PC-9 (cell line): ENCODE measurements at regions not wholly inside any gene's neighbourhood (a gene's known extent, or its start where the extent isn't known, plus 50 kb on each side); places are given as distances from the start of the nearest gene placed in this dataset.

Experiments used
- BruUV-seq: library from RNA; stranded (reverse); fragments of 400-500 nt; replicated peaks from 2 replicates; lab custom pipeline; 2021; lab: Mats Ljungman, UMichigan
- CTCF ChIA-PET: fragments of 300-600 bp; sonication (Branson Sonifier 250); formaldehyde crosslinking; loops from one replicate; lab custom pipeline; 2022; ENCODE audit warnings: antibody characterized with exemption; lab: Charles Lee
- POLR2A ChIA-PET: fragments of 300-600 bp; sonication (Branson Sonifier 250); formaldehyde crosslinking; loops from one replicate; lab custom pipeline; 2022; ENCODE audit warnings: antibody characterized with exemption; ENCODE audit not compliant: unreplicated experiment; lab: Charles Lee
- DNase-seq, 2 experiments: peaks; one replicate each; pipeline versions ENCODE4 v3.0.0 to v3.0.0-alpha.2; 2015 to 2022; ENCODE audit warnings: mixed read lengths in 1 of 2
- H2AFZ ChIP-seq: fragments of 200-600 bp; sonication (generic); 2 replicates; pipeline ENCODE4 v1.8.1; 2017; ENCODE audit warnings: antibody characterized with exemption
- H3F3A ChIP-seq: fragments of 200-600 bp; sonication (generic); 2 replicates; pipeline ENCODE4 v1.8.1; 2017; ENCODE audit warnings: antibody characterized with exemption, mild to moderate bottlenecking, low read depth; ENCODE audit not compliant: insufficient read depth
- H3K27ac ChIP-seq: fragments of 200-600 bp; sonication (generic); 2 replicates; pipeline ENCODE4 v1.6.1; 2016; ENCODE audit warnings: mixed run types
- H3K27me3 ChIP-seq: fragments of 200-600 bp; sonication (generic); 2 replicates; pipeline ENCODE4 v1.6.1; 2016; ENCODE audit warnings: low read depth, mixed run types; ENCODE audit not compliant: insufficient read depth
- H3K36me3 ChIP-seq: fragments of 200-600 bp; sonication (generic); 2 replicates; pipeline ENCODE4 v1.6.1; 2016; ENCODE audit warnings: low read depth, mixed run types
- H3K4me1 ChIP-seq: fragments of 200-600 bp; sonication (generic); replicated peaks from 2 replicates; pipeline ENCODE4 v1.6.1; 2016; ENCODE audit warnings: mixed run types; ENCODE audit not compliant: insufficient read depth
- H3K4me2 ChIP-seq: fragments of 200-600 bp; sonication (generic); 2 replicates; pipeline ENCODE4 v1.6.1; 2017; ENCODE audit warnings: mixed run types
- H3K4me3 ChIP-seq: fragments of 200-600 bp; sonication (generic); 2 replicates; pipeline ENCODE4 v1.6.1; 2016; ENCODE audit warnings: mixed run types
- H3K79me2 ChIP-seq: fragments of 200-600 bp; sonication (generic); 2 replicates; pipeline ENCODE4 v1.6.1; 2017; ENCODE audit warnings: low read depth, mixed run types
- H3K9me2 ChIP-seq: fragments of 200-600 bp; sonication (generic); 2 replicates; pipeline ENCODE4 v1.8.1; 2017; ENCODE audit warnings: mild to moderate bottlenecking; ENCODE audit not compliant: insufficient read depth
- H3K9me3 ChIP-seq: fragments of 200-600 bp; sonication (generic); 2 replicates; pipeline ENCODE4 v1.8.1; 2016; ENCODE audit warnings: low read depth; ENCODE audit not compliant: insufficient read depth
- H4K20me1 ChIP-seq: fragments of 200-600 bp; sonication (generic); 2 replicates; pipeline ENCODE4 v1.8.1; 2017; ENCODE audit not compliant: insufficient read depth
- CTCF ChIP-seq: fragments of 200-600 bp; sonication (generic); conservative IDR thresholded peaks from 2 replicates; pipeline ENCODE4 v1.6.1; 2017; ENCODE audit warnings: mixed run types, antibody characterized with exemption, mild to moderate bottlenecking, moderate library complexity
- EZH2 ChIP-seq: fragments of 200-600 bp; sonication (generic); IDR thresholded peaks from 2 replicates; pipeline ENCODE4 v1.8.0; 2017; ENCODE audit warnings: antibody characterized with exemption, low read depth
- intact Hi-C: fragments of 100-400 bp; cut with micrococcal nuclease; formaldehyde crosslinking; loops from one replicate; pipeline ENCODE4 v1.10.0; 2022; ENCODE audit not compliant: unreplicated experiment

GRCh38 chr5:51573835-51574234 is 190.6 kb downstream of the ISL1 start:
- POLR2A ChIA-PET = no interaction called here
- intact Hi-C loops = no loop called here

GRCh38 chr5:51582871-51583394 is 199.7 kb downstream of the ISL1 start:
- no peak for DNase-seq
- CTCF ChIA-PET = no interaction called here

More at GRCh38 chr5:51573835-51574234, 190.6 kb downstream of the ISL1 start:
- Histone ChIP-seq H3K36me3 (no peaks in the 10 kb centered on the region), H2AFZ (no peak overlapping the region), H3K9me2 (no peaks in the 10 kb centered on the region), H3F3A (no peaks in the 10 kb centered on the region), H3K9me3 (no peaks in the 10 kb centered on the region), H3K27me3 (no peaks in the 10 kb centered on the region), H4K20me1 (no peaks in the 10 kb centered on the region), H3K27ac (no peak overlapping the region), H3K4me1 (no peaks in the 10 kb centered on the region), H3K79me2 (no peaks in the 10 kb centered on the region), H3K4me2 (no peak overlapping the region), H3K4me3 (no peak overlapping the region)
- TF ChIP-seq EZH2 (no peak), CTCF (no peak)
- no TSS peak for BruUV-seq
- DNase-seq = no peak
- CTCF ChIA-PET = no interaction called here

GRCh38 chr5:51598026-51598425 is 214.8 kb downstream of the ISL1 start:
- Histone ChIP-seq H2AFZ (no peak overlapping the region), H3K27me3 (no peaks in the 10 kb centered on the region), H3K9me2 (no peaks in the 10 kb centered on the region), H4K20me1 (no peaks in the 10 kb centered on the region), H3K4me1 (no peaks in the 10 kb centered on the region), H3K9me3 (no peaks in the 10 kb centered on the region), H3F3A (no peaks in the 10 kb centered on the region), H3K4me2 (no peak overlapping the region), H3K36me3 (no peaks in the 10 kb centered on the region), H3K4me3 (no peak overlapping the region), H3K79me2 (no peaks in the 10 kb centered on the region), H3K27ac (no peak overlapping the region)
- ChIA-PET CTCF (no interaction called here), POLR2A (no interaction called here)
- intact Hi-C loops = no loop called here
- no TSS peak for BruUV-seq
- DNase-seq = no peak
- TF ChIP-seq CTCF (no peak), EZH2 (no peak)

More at GRCh38 chr5:51582871-51583394, 199.7 kb downstream of the ISL1 start:
- H3K9me3 ChIP-seq = no peaks in the 10 kb centered on the region
- H3K4me3 ChIP-seq = no peak overlapping the region
- no peaks in the 10 kb centered on the region for H3F3A ChIP-seq
- POLR2A ChIA-PET = interaction anchor here (0.6 kb wide), 1 partner anchor 177 kb away, joined by 9 read pairs; no protein-coding TSS in a partner anchor
- H3K4me2 ChIP-seq = no peak overlapping the region
- no peaks in the 10 kb centered on the region for H3K9me2 ChIP-seq
- no peak overlapping the region for H2AFZ ChIP-seq
- H3K36me3 ChIP-seq = no peaks in the 10 kb centered on the region
- no peaks in the 10 kb centered on the region for H3K27me3 ChIP-seq
- no peaks in the 10 kb centered on the region for H3K4me1 ChIP-seq
- H3K79me2 ChIP-seq = no peaks in the 10 kb centered on the region
- intact Hi-C loops = no loop called here
- no peak for TF ChIP-seq EZH2
- TF ChIP-seq CTCF = no peak
- no peak overlapping the region for H3K27ac ChIP-seq
- H4K20me1 ChIP-seq = no peaks in the 10 kb centered on the region
- BruUV-seq = no TSS peak
